ENCODE measurements at regions not wholly inside any gene's neighbourhood (a gene's known extent, or its start where the extent isn't known, plus 50 kb on each side); places are given as distances from the start of the nearest gene placed in this dataset.
"Not testable (repeated sequence)": the region's sequence is repeated elsewhere in the genome, so short reads cannot be mapped to it uniquely, and the experiment has no call there.

GRCh38 chrX:55813150-55813549, 95.6 kb downstream of the RRAGB start:
- Mint-ChIP-seq H3K27me3 (ENCODE audit: low read depth in 3 of 3) (peaks cover 3 to 5% (median 3%) of the 10 kb centered on the region in 3 donors), H3K9me3 (peaks cover 0 to 1% (median 0%) of the 10 kb centered on the region in 6 donors), H3K27ac (no peak overlapping the region), H3K4me1 (no peaks in the 10 kb centered on the region), H3K4me3 (no peak overlapping the region), H3K36me3 (no peaks in the 10 kb centered on the region)
- DNase-seq, result no peak

GRCh38 chrX:55815546-55815945, 98.0 kb downstream of the RRAGB start:
- no peak overlapping the region for H3K4me3 Mint-ChIP-seq
- H3K9me3 Mint-ChIP-seq, result peaks cover 0 to 2% (median 0%) of the 10 kb centered on the region in 6 donors
- H3K4me1 Mint-ChIP-seq, result no peaks in the 10 kb centered on the region
- no peak overlapping the region for H3K27ac Mint-ChIP-seq
- no peak for DNase-seq
- no peaks in the 10 kb centered on the region for H3K36me3 Mint-ChIP-seq
- H3K27me3 Mint-ChIP-seq (ENCODE audit: low read depth in 3 of 3), result peaks cover 3 to 7% (median 3%) of the 10 kb centered on the region in 3 donors

- DNase-seq, result no peak
- Mint-ChIP-seq H3K27me3 (ENCODE audit: low read depth in 3 of 3) (peaks cover 3 to 7% (median 3%) of the 10 kb centered on the region in 3 donors), H3K9me3 (peaks cover 0 to 2% (median 0%) of the 10 kb centered on the region in 6 donors), H3K4me3 (no peak overlapping the region), H3K27ac (no peak overlapping the region), H3K4me1 (no peaks in the 10 kb centered on the region), H3K36me3 (no peaks in the 10 kb centered on the region)
Observed at GRCh38 chrX:55816023-55816422, 98.5 kb downstream of the RRAGB start.

GRCh38 chrX:55818673-55819375, 101.3 kb downstream of the RRAGB start:
- Mint-ChIP-seq H3K27ac (no peak overlapping the region), H3K36me3 (no peaks in the 10 kb centered on the region)

GRCh38 chrX:55839485-55839884, 121.9 kb downstream of the RRAGB start:
- Mint-ChIP-seq H3K4me3 (no peak overlapping the region), H3K36me3 (no peaks in the 10 kb centered on the region), H3K27me3 (ENCODE audit: low read depth in 3 of 3) (peaks cover 0 to 5% (median 0%) of the 10 kb centered on the region in 3 donors), H3K4me1 (no peaks in the 10 kb centered on the region), H3K27ac (no peak overlapping the region), H3K9me3 (no peaks in the 10 kb centered on the region)
- DNase-seq, result no peak

More at GRCh38 chrX:55818673-55819375, 101.3 kb downstream of the RRAGB start:
- Mint-ChIP-seq H3K4me1 (no peaks in the 10 kb centered on the region), H3K27me3 (ENCODE audit: low read depth in 3 of 3) (peaks cover 3 to 13% (median 5%) of the 10 kb centered on the region in 3 donors), H3K9me3 (peaks cover 0 to 2% (median 0%) of the 10 kb centered on the region in 6 donors), H3K4me3 (no peak overlapping the region)
- no peak for DNase-seq

- Mint-ChIP-seq H3K9me3 (peaks cover 0 to 1% (median 0%) of the 10 kb centered on the region in 6 donors), H3K27me3 (ENCODE audit: low read depth in 3 of 3) (peaks cover 0 to 10% (median 2%) of the 10 kb centered on the region in 3 donors), H3K36me3 (no peaks in the 10 kb centered on the region), H3K27ac (no peak overlapping the region), H3K4me3 (no peak overlapping the region), H3K4me1 (no peaks in the 10 kb centered on the region)
- no peak for DNase-seq
Observed at GRCh38 chrX:55841962-55842752, 124.6 kb downstream of the RRAGB start.

- not testable (repeated sequence) for H3K9me3 Mint-ChIP-seq, H3K4me1 Mint-ChIP-seq, H3K27ac Mint-ChIP-seq, H3K36me3 Mint-ChIP-seq, H3K4me3 Mint-ChIP-seq, DNase-seq
- peaks cover 2 to 11% (median 9%) of the 10 kb centered on the region in 3 donors for H3K27me3 Mint-ChIP-seq (ENCODE audit: low read depth in 3 of 3)
Observed at GRCh38 chrX:55866779-55867178, 149.2 kb downstream of the RRAGB start.

GRCh38 chrX:55867181-55867651, 149.7 kb downstream of the RRAGB start:
- no peaks in the 10 kb centered on the region for H3K4me1 Mint-ChIP-seq
- no peak overlapping the region for H3K27ac Mint-ChIP-seq
- H3K36me3 Mint-ChIP-seq, result no peaks in the 10 kb centered on the region
- peaks cover 2 to 14% (median 11%) of the 10 kb centered on the region in 3 donors for H3K27me3 Mint-ChIP-seq (ENCODE audit: low read depth in 3 of 3)
- no peak for DNase-seq
- H3K4me3 Mint-ChIP-seq, result no peak overlapping the region
- H3K9me3 Mint-ChIP-seq, result peaks cover 0 to 1% (median 0%) of the 10 kb centered on the region in 6 donors

- no peak for DNase-seq
- peaks cover 0 to 1% (median 0%) of the 10 kb centered on the region in 6 donors for H3K9me3 Mint-ChIP-seq
- H3K36me3 Mint-ChIP-seq, result no peaks in the 10 kb centered on the region
- no peak overlapping the region for H3K27ac Mint-ChIP-seq
- H3K4me1 Mint-ChIP-seq, result no peaks in the 10 kb centered on the region
- H3K4me3 Mint-ChIP-seq, result no peak overlapping the region
- peaks cover 2 to 14% (median 11%) of the 10 kb centered on the region in 3 donors for H3K27me3 Mint-ChIP-seq (ENCODE audit: low read depth in 3 of 3)
Observed at GRCh38 chrX:55867708-55868107, 150.2 kb downstream of the RRAGB start.

GRCh38 chrX:55874807-55875206, 157.3 kb downstream of the RRAGB start:
- no peaks in the 10 kb centered on the region for H3K4me1 Mint-ChIP-seq

GRCh38 chrX:55883541-55883940, 166.0 kb downstream of the RRAGB start:
- H3K27me3 Mint-ChIP-seq (ENCODE audit: low read depth in 3 of 3); H3K36me3 Mint-ChIP-seq; H3K4me1 Mint-ChIP-seq; DNase-seq; H3K9me3 Mint-ChIP-seq; H3K27ac Mint-ChIP-seq; H3K4me3 Mint-ChIP-seq: not testable (repeated sequence)

More at GRCh38 chrX:55874807-55875206, 157.3 kb downstream of the RRAGB start:
- DNase-seq, result no peak
- no peaks in the 10 kb centered on the region for H3K9me3 Mint-ChIP-seq
- H3K27ac Mint-ChIP-seq, result no peak overlapping the region
- H3K4me3 Mint-ChIP-seq, result no peak overlapping the region
- peaks cover 0 to 5% (median 2%) of the 10 kb centered on the region in 3 donors for H3K27me3 Mint-ChIP-seq (ENCODE audit: low read depth in 3 of 3)
- H3K36me3 Mint-ChIP-seq, result no peaks in the 10 kb centered on the region

- peak in 2 of 3 donors; percentile 16 to 19 for DNase-seq
- Mint-ChIP-seq H3K4me1 (peaks cover 6 to 9% of the 10 kb centered on the region in 2 donors), H3K36me3 (no peaks in the 10 kb centered on the region), H3K4me3 (peak overlapping the region; percentile 90 to 93 (median 91)), H3K9me3 (no peaks in the 10 kb centered on the region), H3K27me3 (ENCODE audit: low read depth in 3 of 3) (peaks cover 3 to 4% (median 3%) of the 10 kb centered on the region in 3 donors), H3K27ac (peak overlapping the region in 5 of 6 donors; percentile 32 to 71 (median 65))
Observed at GRCh38 chrX:55907968-55908607, 190.5 kb downstream of the RRAGB start.

GRCh38 chrX:55908661-55909212, 191.2 kb downstream of the RRAGB start:
- Mint-ChIP-seq H3K27me3 (ENCODE audit: low read depth in 3 of 3) (peaks cover 3 to 5% (median 4%) of the 10 kb centered on the region in 3 donors), H3K4me1 (peaks cover 6 to 9% of the 10 kb centered on the region in 2 donors), H3K27ac (peak overlapping the region in 5 of 6 donors; percentile 24 to 80 (median 62)), H3K9me3 (no peaks in the 10 kb centered on the region), H3K4me3 (peak overlapping the region; percentile 90 to 93 (median 91)), H3K36me3 (no peaks in the 10 kb centered on the region)
- DNase-seq, result peak in 2 of 3 donors; percentile 3 to 5
